ENCODE measurements at regions not wholly inside any gene's neighbourhood (a gene's known extent, or its start where the extent isn't known, plus 50 kb on each side); places are given as distances from the start of the nearest gene placed in this dataset.

DNA sequence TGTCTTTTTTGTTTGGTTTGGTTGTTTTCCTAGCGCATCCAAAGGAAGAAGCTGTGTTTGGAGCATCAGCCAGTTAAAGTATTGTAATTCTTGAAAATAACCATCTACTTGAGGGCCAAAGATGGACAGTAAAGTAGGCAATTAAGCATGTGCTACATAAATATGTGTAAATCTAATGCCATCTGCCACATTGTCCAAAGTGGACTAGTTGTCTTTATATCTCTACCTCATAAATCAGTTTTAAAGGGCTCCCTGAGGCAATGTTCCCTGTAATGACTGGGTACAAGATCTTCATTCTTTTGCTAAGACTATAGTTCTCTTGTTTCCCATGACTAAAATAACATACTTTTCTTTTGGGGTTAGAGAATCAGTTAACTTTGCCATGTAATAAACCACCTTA, 460.0 kb upstream of the RARB start:
- Mint-ChIP-seq H3K27ac (ENCODE audit: unreplicated experiment) (no peak overlapping the region), H3K27me3 (ENCODE audit: insufficient read depth, unreplicated experiment) (no peaks in the 10 kb centered on the region), H3K9me3 (ENCODE audit: unreplicated experiment) (no peaks in the 10 kb centered on the region), H3K4me1 (ENCODE audit: low read depth, unreplicated experiment) (peaks cover 10% of the 10 kb centered on the region), H3K4me3 (ENCODE audit: unreplicated experiment) (no peak overlapping the region), H3K36me3 (ENCODE audit: insufficient read depth, unreplicated experiment) (no peaks in the 10 kb centered on the region)
- H3K4me3 ChIP-seq (ENCODE audit: low read depth, low read length) = no peak overlapping the region
- H3K4me1 ChIP-seq = no peaks in the 10 kb centered on the region
- DNase-seq = no peak
- no peak for TF ChIP-seq CTCF (IDR thresholded peaks at IDR 0.05; ENCODE audit: insufficient read depth in 1 of 2, low read depth in 1 of 2, low read length in 1 of 2, severe bottlenecking in 1 of 2, unreplicated experiment in 1 of 2)
- CTCF ChIA-PET = no interaction called here
- intact Hi-C loops (cut with micrococcal nuclease; ENCODE audit: unreplicated experiment) = loop anchor here (10.0 kb wide), 1 partner anchor 487 kb away; no protein-coding TSS in a partner anchor
- no peaks in the 10 kb centered on the region for H3K9me3 ChIP-seq
- no TSS peak for BruUV-seq (replicated peaks)
- no peaks in the 10 kb centered on the region for H3K36me3 ChIP-seq (ENCODE audit: control insufficient read depth, insufficient read depth, low read length)
- POLR2A ChIA-PET = no interaction called here
- H3K27me3 ChIP-seq (replicated peaks; ENCODE audit: control insufficient read depth, insufficient read depth, low read length) = no peaks in the 10 kb centered on the region; the same call in 1 of the 2 replicates

DNA sequence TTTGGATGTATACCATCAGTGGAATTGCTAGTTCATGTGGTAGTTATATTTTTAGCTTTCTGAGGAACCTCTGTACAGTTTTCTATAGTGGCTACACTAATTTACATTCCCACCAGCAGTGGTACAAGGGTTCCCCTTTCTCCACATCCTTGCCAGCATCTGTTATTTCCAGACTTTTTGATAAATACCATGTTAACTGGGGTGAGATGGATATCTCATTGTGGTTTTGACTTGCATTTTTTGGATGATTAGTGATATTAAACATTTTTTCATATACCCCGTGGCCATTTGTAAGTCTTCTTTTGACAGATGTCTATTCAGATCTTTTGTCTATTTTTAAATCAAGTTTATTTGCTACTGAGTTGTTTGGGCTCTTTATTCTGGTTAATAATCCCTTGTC, 455.6 kb upstream of the RARB start:
- Mint-ChIP-seq H3K27me3 (ENCODE audit: insufficient read depth, unreplicated experiment) (no peaks in the 10 kb centered on the region), H3K4me1 (ENCODE audit: low read depth, unreplicated experiment) (no peaks in the 10 kb centered on the region), H3K27ac (ENCODE audit: unreplicated experiment) (no peak overlapping the region), H3K9me3 (ENCODE audit: unreplicated experiment) (no peaks in the 10 kb centered on the region), H3K4me3 (ENCODE audit: unreplicated experiment) (no peak overlapping the region), H3K36me3 (ENCODE audit: insufficient read depth, unreplicated experiment) (no peaks in the 10 kb centered on the region)
- Histone ChIP-seq H3K27me3 (replicated peaks; ENCODE audit: control insufficient read depth, insufficient read depth, low read length) (no peaks in the 10 kb centered on the region), H3K36me3 (ENCODE audit: control insufficient read depth, insufficient read depth, low read length) (no peaks in the 10 kb centered on the region), H3K9me3 (no peaks in the 10 kb centered on the region), H3K4me1 (no peaks in the 10 kb centered on the region), H3K4me3 (ENCODE audit: low read depth, low read length) (no peak overlapping the region)
- intact Hi-C loops (cut with micrococcal nuclease; ENCODE audit: unreplicated experiment) = no loop called here
- TF ChIP-seq CTCF (IDR thresholded peaks at IDR 0.05; ENCODE audit: insufficient read depth in 1 of 2, low read depth in 1 of 2, low read length in 1 of 2, severe bottlenecking in 1 of 2, unreplicated experiment in 1 of 2) = no peak
- ChIA-PET CTCF (no interaction called here), POLR2A (no interaction called here)
- no peak for DNase-seq
- no TSS peak for BruUV-seq (replicated peaks)

DNA sequence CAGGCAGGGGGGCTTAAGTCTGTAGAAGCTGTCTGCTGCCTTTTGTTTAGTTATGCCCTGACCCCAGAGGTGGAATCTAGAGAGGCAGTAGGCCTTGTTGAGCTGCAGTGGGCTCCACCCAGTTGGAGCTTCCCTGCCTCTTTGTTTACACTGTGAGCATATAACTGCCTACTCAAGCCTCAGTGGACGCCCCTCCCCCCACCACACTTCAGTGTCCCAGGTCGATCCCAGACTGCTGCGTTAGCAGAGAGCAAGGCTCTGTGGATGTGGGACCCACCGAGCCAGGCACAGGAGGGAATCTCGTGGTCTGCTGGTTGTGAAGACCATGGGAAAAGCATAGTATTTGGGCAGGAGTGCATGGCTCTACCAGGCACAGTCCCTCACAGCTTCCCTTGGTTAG, 446.8 kb upstream of the RARB start:
- TF ChIP-seq CTCF (IDR thresholded peaks at IDR 0.05; ENCODE audit: insufficient read depth in 1 of 2, low read depth in 1 of 2, low read length in 1 of 2, severe bottlenecking in 1 of 2, unreplicated experiment in 1 of 2) = no peak
- POLR2A ChIA-PET = no interaction called here
- H3K27me3 ChIP-seq (replicated peaks; ENCODE audit: control insufficient read depth, insufficient read depth, low read length) = no peaks in the 10 kb centered on the region
- H3K4me3 ChIP-seq (ENCODE audit: low read depth, low read length) = no peak overlapping the region
- H3K27me3 Mint-ChIP-seq (ENCODE audit: insufficient read depth, unreplicated experiment) = peaks cover 17% of the 10 kb centered on the region
- no peaks in the 10 kb centered on the region for H3K4me1 Mint-ChIP-seq (ENCODE audit: low read depth, unreplicated experiment)
- H3K36me3 ChIP-seq (ENCODE audit: control insufficient read depth, insufficient read depth, low read length) = no peaks in the 10 kb centered on the region
- no peak for DNase-seq
- H3K9me3 ChIP-seq = no peaks in the 10 kb centered on the region
- H3K9me3 Mint-ChIP-seq (ENCODE audit: unreplicated experiment) = no peaks in the 10 kb centered on the region
- no peak overlapping the region for H3K4me3 Mint-ChIP-seq (ENCODE audit: unreplicated experiment)
- no TSS peak for BruUV-seq (replicated peaks)
- no peaks in the 10 kb centered on the region for H3K4me1 ChIP-seq
- CTCF ChIA-PET = no interaction called here
- intact Hi-C loops (cut with micrococcal nuclease; ENCODE audit: unreplicated experiment) = no loop called here
- H3K27ac Mint-ChIP-seq (ENCODE audit: unreplicated experiment) = no peak overlapping the region
- no peaks in the 10 kb centered on the region for H3K36me3 Mint-ChIP-seq (ENCODE audit: insufficient read depth, unreplicated experiment)

Measured in Caco-2 (cell line).